Effector CD4-positive, alpha-beta T cell (primary cell): ENCODE measurements at regions not wholly inside any gene's neighbourhood (a gene's known extent, or its start where the extent isn't known, plus 50 kb on each side); places are given as distances from the start of the nearest gene placed in this dataset.
"Not testable (repeated sequence)": the region's sequence is repeated elsewhere in the genome, so short reads cannot be mapped to it uniquely, and the experiment has no call there.

Source experiments
- DNase-seq: peaks from one replicate; pipeline ENCODE4 v3.0.0-alpha.2; 2020

DNA sequence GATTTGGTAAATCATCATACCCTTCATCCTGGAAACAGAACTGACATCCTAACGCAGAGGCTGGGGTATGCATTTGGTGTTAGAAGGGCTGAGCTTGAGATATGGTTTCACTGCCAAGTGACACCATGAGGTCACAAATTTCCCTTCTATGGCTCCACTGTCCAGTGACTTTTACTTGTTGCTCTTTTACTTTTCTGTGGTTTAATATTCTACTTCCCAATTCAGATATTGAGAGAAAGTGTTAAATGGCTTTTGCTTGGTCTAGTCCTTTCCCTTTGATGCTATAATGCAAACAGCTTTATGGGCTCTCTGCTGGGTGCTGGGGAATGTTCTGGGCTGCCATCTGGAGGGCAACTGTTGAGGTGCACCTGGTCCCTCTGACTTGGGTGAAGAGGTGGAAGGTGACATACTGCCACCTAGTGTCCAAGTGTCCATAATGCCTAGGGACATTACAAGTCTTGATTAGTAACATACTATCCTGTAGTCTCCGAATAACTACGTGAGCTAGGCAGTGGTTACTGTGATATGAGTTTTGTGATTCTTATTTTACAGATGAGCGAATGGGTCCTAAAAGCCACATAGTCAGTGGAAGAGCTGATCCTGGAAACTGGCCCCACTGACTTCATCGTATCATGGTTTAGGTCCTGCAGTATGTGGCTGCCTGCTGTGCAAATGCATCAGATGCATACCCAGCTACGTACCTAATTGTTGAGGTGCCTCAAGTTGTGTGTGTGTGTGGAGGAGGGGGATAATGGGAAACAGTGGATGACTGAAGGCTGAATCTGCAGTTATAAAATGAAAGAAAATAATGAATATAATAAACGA, 149.1 kb upstream of the RAG2 start:
- peak; percentile 66 for DNase-seq

GRCh38 chr11:36744375-36745168, 146.5 kb upstream of the RAG2 start:
- peak; percentile 25 for DNase-seq

GRCh38 chr11:36743039-36743438, 145.0 kb upstream of the RAG2 start:
- DNase-seq = no peak

GRCh38 chr11:36741515-36741914, 143.5 kb upstream of the RAG2 start:
- no peak for DNase-seq

DNA sequence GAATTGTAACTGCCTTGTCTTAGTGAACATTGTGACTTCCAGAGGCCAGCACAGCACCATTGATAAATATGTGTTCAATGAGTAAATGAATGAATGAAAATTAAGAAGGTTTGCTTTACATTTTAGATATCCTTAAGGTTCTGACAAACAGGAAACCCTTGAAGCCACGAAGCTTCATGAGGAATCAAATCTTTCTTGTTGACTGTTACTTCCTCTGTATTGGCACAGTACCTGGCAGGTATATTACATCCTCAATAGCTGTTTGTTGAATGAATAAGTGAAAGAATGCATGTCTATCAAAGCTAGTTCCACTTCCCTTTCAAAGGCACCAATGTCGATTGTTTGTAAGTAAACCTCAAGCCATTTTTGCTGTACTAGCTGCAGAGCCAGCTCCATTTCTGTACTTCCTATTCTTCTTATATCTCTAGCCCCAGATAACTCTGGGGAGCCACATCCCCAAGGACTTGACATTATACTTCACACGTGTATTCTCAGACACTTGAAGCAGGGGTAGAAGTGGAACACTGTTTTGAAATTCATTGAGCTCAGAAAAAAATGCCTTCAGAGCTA, 140.3 kb upstream of the RAG2 start:
- DNase-seq = no peak

- DNase-seq = no peak
These were observed 138.1 kb upstream of the RAG2 start for GRCh38 chr11:36736103-36736502.

GRCh38 chr11:36733721-36734120, 135.7 kb upstream of the RAG2 start:
- DNase-seq = not testable (repeated sequence)

- no peak for DNase-seq
These were observed 132.7 kb upstream of the RAG2 start for GRCh38 chr11:36730761-36731160.

DNA sequence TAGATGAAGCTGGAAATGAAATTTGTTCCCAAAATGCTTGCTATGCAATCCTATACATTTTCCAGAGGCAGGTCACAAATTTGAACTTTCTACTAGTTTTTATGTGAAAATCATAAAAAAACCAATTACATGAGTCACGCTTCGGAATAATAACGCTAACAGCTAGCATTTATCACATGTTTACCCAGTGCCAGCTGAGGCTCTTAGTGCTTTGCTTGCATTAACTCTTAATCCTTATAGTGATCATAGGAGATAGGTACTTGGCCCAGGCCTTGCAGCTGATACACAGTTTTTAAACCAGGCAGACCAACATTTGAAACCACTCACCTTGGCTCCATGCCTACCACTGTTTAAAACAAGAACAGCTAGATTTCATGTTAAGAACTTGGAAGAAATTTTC, 131.8 kb upstream of the RAG2 start:
- DNase-seq = no peak

DNA sequence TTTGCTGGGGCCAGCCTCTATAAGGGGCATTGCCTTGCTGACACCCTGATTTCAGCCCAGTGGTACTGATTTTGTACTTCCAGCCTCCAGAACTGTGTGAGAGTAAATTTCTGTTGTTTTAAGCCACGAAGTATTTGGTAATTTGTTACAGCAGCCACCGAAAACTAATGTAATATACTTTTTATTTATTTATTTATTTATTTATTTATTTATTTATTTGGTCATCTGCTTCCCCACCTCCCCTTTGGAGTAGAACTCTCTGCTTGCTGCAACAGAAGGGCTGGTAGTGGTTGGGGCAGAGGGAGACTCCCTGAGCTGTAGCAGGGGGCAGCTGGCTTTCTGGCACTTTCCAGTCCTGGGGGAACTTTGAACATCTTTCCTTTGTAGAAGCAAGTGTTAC, 128.4 kb upstream of the RAG2 start:
- no peak for DNase-seq

DNA sequence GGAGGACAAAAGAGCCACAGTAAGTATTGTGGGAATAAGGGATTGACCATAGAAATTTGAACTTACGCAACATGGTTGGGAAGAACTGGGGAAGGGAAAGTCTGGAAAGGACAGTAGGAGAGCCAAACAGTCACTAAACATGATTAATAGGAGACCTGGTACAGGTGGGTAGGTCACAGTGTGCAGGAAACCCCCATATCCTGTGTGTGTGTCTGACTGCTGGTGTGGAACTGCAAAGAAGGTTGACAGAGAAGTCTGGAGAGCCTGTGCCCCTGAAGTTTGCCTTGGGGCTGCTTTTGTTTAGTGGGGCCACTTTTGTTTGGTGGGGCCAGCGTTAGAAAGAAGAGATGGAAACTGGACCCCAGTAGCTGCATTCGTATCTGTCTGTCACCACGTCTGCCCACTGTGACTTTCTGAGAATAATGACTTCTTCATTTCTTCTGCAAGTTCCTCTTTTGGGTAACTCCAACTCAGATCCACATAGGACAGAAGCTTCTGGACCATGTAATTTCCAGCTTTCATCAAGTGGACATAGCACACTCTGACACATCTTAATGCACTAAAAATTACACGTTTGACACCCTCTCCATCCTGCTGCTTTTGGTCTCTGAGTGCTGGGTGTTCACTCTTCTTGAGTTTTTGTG, 126.8 kb upstream of the RAG2 start:
- no peak for DNase-seq

GRCh38 chr11:36722421-36722820, 124.4 kb upstream of the RAG2 start:
- DNase-seq = no peak

- no peak for DNase-seq
These were observed 121.5 kb upstream of the RAG2 start for GRCh38 chr11:36719358-36720107.

GRCh38 chr11:36718451-36718850, 120.4 kb upstream of the RAG2 start:
- DNase-seq = no peak

- no peak for DNase-seq
These were observed 115.7 kb upstream of the RAG2 start for GRCh38 chr11:36713715-36714114.

DNA sequence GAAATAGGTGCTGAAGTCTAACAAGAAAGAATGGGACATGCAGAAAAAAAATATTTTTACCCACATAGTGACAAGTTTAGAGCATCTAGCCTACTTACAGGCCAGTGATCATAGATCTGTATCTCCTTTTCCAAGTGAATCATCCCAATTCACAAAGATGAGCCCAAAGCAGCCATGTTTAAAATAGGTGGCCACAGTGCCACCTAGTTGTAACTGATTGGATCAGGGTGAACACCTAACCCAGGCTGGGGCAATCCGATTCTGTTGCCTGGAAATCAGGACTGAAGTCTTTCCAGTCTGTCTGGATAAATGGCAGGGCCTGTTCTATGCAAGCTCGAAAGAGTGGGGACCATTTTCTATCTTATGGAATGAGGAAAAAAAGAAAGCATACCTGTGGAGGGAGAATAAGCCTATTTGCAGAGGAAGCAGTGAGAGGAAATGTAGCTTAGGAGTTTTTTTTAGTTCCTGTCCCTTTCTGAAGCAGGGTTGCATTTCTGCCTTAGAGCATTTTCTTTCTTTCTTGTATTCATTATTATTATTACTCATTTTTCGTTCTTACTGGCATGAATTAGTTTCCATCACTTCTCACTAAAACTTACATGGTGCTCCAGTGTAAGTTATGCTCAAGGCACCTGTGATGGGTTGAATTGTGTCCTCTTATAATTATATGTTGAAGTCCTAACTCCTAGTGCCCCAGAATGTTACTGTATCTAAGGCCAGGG, 113.2 kb upstream of the RAG2 start:
- no peak for DNase-seq
